ENCODE measurements at regions not wholly inside any gene's neighbourhood (a gene's known extent, or its start where the extent isn't known, plus 50 kb on each side); places are given as distances from the start of the nearest gene placed in this dataset.

DNA sequence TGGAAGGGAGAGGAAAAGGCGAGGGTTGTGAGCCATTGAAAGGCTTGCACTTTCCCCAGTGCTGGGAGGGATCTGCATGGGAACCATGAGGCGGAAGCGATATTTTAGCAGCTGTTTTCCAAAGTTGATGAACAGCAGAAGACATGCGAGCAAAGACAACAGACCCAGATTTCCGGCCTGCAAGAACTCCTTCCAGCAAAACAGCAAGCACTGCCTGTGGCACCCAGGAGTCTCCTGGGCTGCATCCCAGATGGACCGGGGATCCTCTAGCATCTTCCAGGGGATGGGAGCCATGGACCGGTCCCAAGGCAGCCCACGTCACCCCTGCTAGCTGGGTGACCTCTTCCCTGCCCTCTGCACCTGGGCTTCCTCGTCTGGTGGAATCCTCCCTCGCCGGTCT lies 162.8 kb downstream of the IRF8 start:
- intact Hi-C loops (cut with DNase I): no loop called here
- no peak for DNase-seq
- Histone ChIP-seq H3K36me3 (no peaks in the 10 kb centered on the region), H3K4me3 (replicated peaks in 1 of 3) (no peak overlapping the region), H3K27me3 (no peaks in the 10 kb centered on the region), H3K4me1 (no peaks in the 10 kb centered on the region), H3K27ac (no peak overlapping the region), H3K9me3 (no peaks in the 10 kb centered on the region)
- WGBS, 2 donors: 60 to 69% methylated on average over 11 of the region's 11 CpGs
- TF ChIP-seq, protein P1, sequence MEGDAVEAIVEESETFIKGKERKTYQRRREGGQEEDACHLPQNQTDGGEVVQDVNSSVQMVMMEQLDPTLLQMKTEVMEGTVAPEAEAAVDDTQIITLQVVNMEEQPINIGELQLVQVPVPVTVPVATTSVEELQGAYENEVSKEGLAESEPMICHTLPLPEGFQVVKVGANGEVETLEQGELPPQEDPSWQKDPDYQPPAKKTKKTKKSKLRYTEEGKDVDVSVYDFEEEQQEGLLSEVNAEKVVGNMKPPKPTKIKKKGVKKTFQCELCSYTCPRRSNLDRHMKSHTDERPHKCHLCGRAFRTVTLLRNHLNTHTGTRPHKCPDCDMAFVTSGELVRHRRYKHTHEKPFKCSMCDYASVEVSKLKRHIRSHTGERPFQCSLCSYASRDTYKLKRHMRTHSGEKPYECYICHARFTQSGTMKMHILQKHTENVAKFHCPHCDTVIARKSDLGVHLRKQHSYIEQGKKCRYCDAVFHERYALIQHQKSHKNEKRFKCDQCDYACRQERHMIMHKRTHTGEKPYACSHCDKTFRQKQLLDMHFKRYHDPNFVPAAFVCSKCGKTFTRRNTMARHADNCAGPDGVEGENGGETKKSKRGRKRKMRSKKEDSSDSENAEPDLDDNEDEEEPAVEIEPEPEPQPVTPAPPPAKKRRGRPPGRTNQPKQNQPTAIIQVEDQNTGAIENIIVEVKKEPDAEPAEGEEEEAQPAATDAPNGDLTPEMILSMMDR (IDR thresholded peaks at IDR 0.05): no peak

DNA sequence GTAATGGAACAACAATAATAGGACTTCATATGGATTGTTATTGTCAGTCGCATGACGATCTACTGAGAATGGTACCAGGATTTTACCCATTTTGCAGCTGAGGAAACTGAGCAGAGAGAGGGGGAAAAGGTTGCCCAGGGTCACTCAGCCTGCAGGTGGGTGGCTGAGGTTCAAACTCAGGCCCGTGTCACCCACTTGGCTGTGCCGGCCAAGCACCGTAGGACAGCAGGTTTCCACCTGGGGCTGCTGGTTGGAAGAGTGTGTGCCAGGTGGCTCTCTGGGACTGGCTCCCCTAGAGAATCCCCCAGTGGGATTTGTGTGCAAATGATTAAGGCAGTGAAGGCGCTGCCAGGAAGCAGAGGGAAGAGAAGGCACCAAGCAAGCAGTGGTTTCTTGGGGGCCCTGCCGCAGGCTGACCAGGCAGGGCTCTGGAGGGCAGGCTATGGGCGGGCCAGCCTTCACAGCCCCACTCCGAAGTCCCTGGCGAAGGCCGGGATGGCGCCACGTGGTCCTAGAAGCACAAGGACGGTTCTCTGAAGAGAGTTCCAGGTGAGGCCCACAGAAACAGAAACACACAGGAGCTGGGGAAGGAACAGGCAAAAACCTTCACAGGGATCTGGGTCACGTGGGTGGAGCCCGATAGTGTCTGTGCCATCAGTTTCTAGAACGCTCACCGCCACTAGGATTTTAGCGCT lies 163.5 kb downstream of the IRF8 start:
- H3K27me3 ChIP-seq: no peaks in the 10 kb centered on the region
- H3K27ac ChIP-seq: no peak overlapping the region
- no peak for DNase-seq
- intact Hi-C loops (cut with DNase I): no loop called here
- no peak overlapping the region for H3K4me3 ChIP-seq (replicated peaks in 1 of 3)
- H3K36me3 ChIP-seq: no peaks in the 10 kb centered on the region
- no peak for TF ChIP-seq POLR2A (IDR thresholded peaks at IDR 0.05)
- TF ChIP-seq, protein P1 (IDR thresholded peaks at IDR 0.05): no peak
- no peaks in the 10 kb centered on the region for H3K9me3 ChIP-seq
- no peaks in the 10 kb centered on the region for H3K4me1 ChIP-seq
- 84 to 89% methylated on average over 19 of the region's 19 CpGs for WGBS, 2 donors

DNA sequence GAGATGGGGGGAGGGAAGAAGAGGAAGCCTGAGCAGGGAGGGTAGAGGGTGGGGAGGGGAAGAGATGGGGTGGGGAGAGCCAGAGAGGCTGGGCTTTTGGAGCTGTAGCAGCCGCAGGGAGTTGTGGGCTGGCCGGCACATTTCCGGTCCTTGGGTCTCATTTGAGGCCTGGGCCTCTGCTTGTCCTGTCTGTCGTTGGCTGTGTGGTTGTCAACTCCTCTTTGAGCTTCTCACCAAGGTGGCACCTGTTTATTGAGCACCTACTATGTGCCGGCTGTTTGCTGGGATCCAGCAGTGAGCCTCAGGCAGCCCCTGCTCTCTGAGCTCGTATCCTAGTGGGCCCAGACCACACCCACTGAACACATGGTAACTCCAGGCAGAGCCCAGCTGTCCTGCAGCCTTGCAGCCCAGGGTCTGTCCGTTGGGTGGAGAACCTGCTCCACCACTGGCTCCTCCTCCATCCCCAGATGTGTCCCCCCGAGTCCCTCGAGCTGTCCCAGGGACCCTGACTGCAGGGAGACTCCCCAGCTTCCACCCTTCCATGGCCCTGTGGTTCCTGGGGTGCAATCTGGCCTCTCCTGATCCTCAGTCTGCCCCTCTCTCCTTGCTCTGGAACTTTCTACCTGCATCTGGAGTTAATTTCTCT lies 164.9 kb downstream of the IRF8 start:
- Histone ChIP-seq H3K36me3 (no peaks in the 10 kb centered on the region), H3K4me3 (replicated peaks in 1 of 3) (no peak overlapping the region), H3K9me3 (no peaks in the 10 kb centered on the region), H3K27ac (no peak overlapping the region), H3K4me1 (no peaks in the 10 kb centered on the region), H3K27me3 (no peaks in the 10 kb centered on the region)
- WGBS, 2 donors: 85% methylated on average over 6 to 9 of the region's 9 CpGs
- no peak for TF ChIP-seq POLR2A (IDR thresholded peaks at IDR 0.05)
- TF ChIP-seq, protein P1 (IDR thresholded peaks at IDR 0.05): no peak
- intact Hi-C loops (cut with DNase I): no loop called here
- DNase-seq: no peak

DNA sequence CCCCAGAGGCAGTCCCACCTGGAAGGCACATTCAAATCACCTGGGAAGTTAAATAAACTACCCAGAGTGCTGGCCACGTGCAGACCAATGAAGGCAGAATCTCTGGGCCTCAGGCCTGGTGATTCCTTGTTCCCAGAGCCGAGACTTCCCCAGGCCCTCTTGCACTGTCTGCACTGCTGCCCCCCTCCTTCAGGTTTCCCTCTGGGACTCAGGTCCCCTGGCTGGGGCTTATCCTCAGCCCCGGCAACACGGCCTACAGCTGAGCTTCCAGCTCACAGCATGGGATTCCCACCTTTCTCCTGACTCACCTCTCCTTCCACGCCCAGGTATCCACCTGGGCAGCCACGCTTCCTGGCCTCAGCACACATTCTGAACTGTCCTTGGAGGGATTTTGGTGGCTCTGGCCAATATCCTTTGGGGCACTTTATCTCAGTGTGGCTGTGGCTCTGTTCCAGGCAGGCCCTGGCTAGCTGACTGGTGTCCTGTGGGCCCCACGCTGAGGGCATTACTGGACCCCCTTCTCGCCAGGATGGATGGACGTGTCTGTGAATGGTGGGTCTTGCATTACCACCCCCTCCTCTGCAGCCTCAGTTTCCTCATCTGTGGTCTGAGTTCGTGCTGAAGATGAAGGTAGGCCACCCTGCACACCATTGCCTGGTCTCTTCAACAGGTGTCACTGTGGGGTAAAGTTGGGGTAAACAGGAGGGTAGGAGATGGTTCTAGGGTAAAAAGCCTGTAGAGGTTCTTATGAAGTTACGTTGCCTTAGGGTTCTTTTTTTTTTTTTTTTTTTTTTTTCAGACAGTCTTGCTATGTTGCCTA lies 165.7 kb downstream of the IRF8 start:
- Histone ChIP-seq H3K36me3 (no peaks in the 10 kb centered on the region), H3K27ac (no peak overlapping the region), H3K9me3 (no peaks in the 10 kb centered on the region), H3K4me1 (no peaks in the 10 kb centered on the region), H3K4me3 (replicated peaks in 1 of 3) (no peak overlapping the region), H3K27me3 (no peaks in the 10 kb centered on the region)
- TF ChIP-seq, protein P1 (IDR thresholded peaks at IDR 0.05): no peak
- no peak for TF ChIP-seq POLR2A (IDR thresholded peaks at IDR 0.05)
- WGBS, 2 donors: 92 to 95% methylated on average over 11 of the region's 11 CpGs
- DNase-seq: no peak
- intact Hi-C loops (cut with DNase I): no loop called here

DNA sequence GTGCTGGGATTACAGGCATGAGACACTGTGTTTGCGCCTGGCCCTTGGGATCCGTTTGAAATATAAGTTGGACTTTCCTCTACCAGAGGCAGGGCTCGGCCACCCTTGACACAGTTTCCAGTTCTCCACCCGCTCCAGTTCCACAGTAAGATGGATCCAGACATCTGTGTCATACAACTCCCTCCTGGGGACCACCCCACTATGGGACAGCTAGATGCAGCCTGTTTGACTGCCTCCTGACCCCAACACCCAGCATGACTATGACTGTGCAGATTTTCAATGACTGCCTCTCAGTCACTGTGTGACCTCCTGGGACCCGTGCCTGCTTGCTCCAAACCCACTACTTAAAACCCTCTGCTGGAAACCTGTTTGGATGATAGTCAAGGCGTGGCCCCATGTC lies 166.7 kb downstream of the IRF8 start:
- TF ChIP-seq POLR2A (IDR thresholded peaks at IDR 0.05): no peak
- TF ChIP-seq, protein P1 (IDR thresholded peaks at IDR 0.05): no peak
- WGBS, 2 donors: 67 to 78% methylated on average over 5 to 6 of the region's 6 CpGs
- no peaks in the 10 kb centered on the region for H3K36me3 ChIP-seq
- H3K4me3 ChIP-seq (replicated peaks in 1 of 3): no peak overlapping the region
- H3K27me3 ChIP-seq: no peaks in the 10 kb centered on the region
- no peaks in the 10 kb centered on the region for H3K4me1 ChIP-seq
- DNase-seq: no peak
- no peak overlapping the region for H3K27ac ChIP-seq
- H3K9me3 ChIP-seq: no peaks in the 10 kb centered on the region
- intact Hi-C loops (cut with DNase I): no loop called here
